GM12891 (cell line): ENCODE measurements at regions not wholly inside any gene's neighbourhood (a gene's known extent, or its start where the extent isn't known, plus 50 kb on each side); places are given as distances from the start of the nearest gene placed in this dataset.

Experiments used
- PAX5 ChIP-seq: IDR thresholded peaks from 2 replicates; pipeline ENCODE4 v1.6.1; 2011; ENCODE audit warnings: low read length, moderate library complexity, mild to moderate bottlenecking; ENCODE audit not compliant: insufficient read depth, severe bottlenecking
- POLR2A ChIP-seq: IDR thresholded peaks from 2 replicates; pipeline ENCODE4 v1.6.1; 2011; ENCODE audit warnings: low read depth, low read length, control low read depth
- POLR2AphosphoS5 ChIP-seq: IDR thresholded peaks from 2 replicates; pipeline ENCODE4 v1.6.1; 2011; ENCODE audit warnings: low read depth, low read length, control low read depth
- SPI1 ChIP-seq: IDR thresholded peaks from 2 replicates; pipeline ENCODE4 v1.6.1; 2011; ENCODE audit warnings: low read depth, low read length, control low read depth
- TAF1 ChIP-seq: IDR thresholded peaks from 2 replicates; pipeline ENCODE4 v1.6.1; 2011; ENCODE audit warnings: low read depth, low read length, control low read depth

DNA sequence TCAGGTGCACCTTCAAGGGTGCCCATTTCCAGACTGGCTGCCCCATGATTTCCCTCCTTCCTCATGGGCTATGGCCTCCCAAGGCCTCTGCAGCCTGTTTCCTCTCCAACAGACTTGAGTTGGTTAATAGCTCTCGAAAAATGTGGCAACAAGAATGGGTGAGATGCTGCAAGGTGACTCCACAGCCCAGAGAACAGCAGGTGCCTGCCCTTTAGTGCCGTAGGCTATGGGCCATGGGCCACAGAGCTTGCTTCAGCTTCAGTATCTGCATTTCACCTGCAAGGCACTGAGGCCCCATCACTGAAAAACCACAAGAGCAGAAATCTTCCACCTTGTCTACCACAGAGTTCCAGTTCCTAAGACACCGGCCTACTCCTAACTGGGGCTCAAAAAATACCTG is 122.0 kb downstream of the ETS2 start:
- no peak for TF ChIP-seq POLR2A
- no peak for TF ChIP-seq PAX5
- TF ChIP-seq TAF1: no peak
- TF ChIP-seq SPI1: no peak
- no peak for TF ChIP-seq POLR2AphosphoS5
